ENCODE measurements at regions not wholly inside any gene's neighbourhood (a gene's known extent, or its start where the extent isn't known, plus 50 kb on each side); places are given as distances from the start of the nearest gene placed in this dataset.

GRCh38 chr4:122293374-122294365 lies 85.1 kb upstream of the ADAD1 start:
- H3K4me1 Mint-ChIP-seq = no peaks in the 10 kb centered on the region
- no peak overlapping the region for H4K8ac ChIP-seq (replicated peaks; ENCODE audit: insufficient read length, low read depth, low read length)
- H3K27ac Mint-ChIP-seq = peak overlapping the region in 2 of 3 experiments; percentile 41 to 83; a peak in 2 of 7 replicates
- no peak overlapping the region for H2BK15ac ChIP-seq (ENCODE audit: low read depth, low read length)
- H3K9ac ChIP-seq (ENCODE audit: extremely low read depth, insufficient read length, low read length) = no peak overlapping the region
- H4K20me1 ChIP-seq (ENCODE audit: control insufficient read depth, insufficient read depth, insufficient read length) = no peaks in the 10 kb centered on the region
- H2BK120ac ChIP-seq (ENCODE audit: low read depth, low read length, poor library complexity, severe bottlenecking) = no peak overlapping the region
- no peak overlapping the region for H4K91ac ChIP-seq (ENCODE audit: insufficient read length, low read depth, low read length)
- H3K4me2 ChIP-seq (ENCODE audit: insufficient read depth, insufficient read length, low read length) = no peak overlapping the region
- H3K4me1 ChIP-seq (ENCODE audit: insufficient read depth, low read length) = no peaks in the 10 kb centered on the region
- H3K36me3 Mint-ChIP-seq (ENCODE audit: insufficient read depth in 1 of 3, low read depth in 3 of 3) = peaks cover 19 to 28% (median 24%) of the 10 kb centered on the region in 3 experiments
- peak; percentile 23 for DNase-seq
- no peak overlapping the region for H2AK5ac ChIP-seq (ENCODE audit: insufficient read length, low read length)
- H3K9me3 Mint-ChIP-seq = no peaks in the 10 kb centered on the region; a peak in 1 of 5 replicates
- no peaks in the 10 kb centered on the region for H3K27me3 ChIP-seq (ENCODE audit: insufficient read depth, low read length)
- no peaks in the 10 kb centered on the region for H3K79me1 ChIP-seq (ENCODE audit: insufficient read depth, low read depth, low read length, poor library complexity, severe bottlenecking)
- H2BK5ac ChIP-seq (ENCODE audit: insufficient read length, low read length) = no peak overlapping the region
- no peaks in the 10 kb centered on the region for H3K27me3 Mint-ChIP-seq (ENCODE audit: low read depth)
- WGBS (ENCODE audit: extremely low coverage, insufficient read length, low lambda C conversion rate) = no CpG with 5 or more reads among the region's 12 CpGs
- H3K9me3 ChIP-seq (ENCODE audit: control insufficient read depth, low read depth, low read length) = no peaks in the 10 kb centered on the region
- no peak overlapping the region for H3K14ac ChIP-seq (ENCODE audit: insufficient read depth, low read length)
- no peak overlapping the region for H3K23ac ChIP-seq (ENCODE audit: insufficient read length, low read depth, low read length)
- no peak overlapping the region for H3K4me3 Mint-ChIP-seq
- H2BK20ac ChIP-seq (ENCODE audit: low read depth, low read length, poor library complexity, severe bottlenecking) = no peak overlapping the region
- H3K23me2 ChIP-seq (ENCODE audit: insufficient read length, low read depth, low read length, poor library complexity, severe bottlenecking) = no peaks in the 10 kb centered on the region
- no peak overlapping the region for H3K56ac ChIP-seq (ENCODE audit: insufficient read length, low read depth, low read length)
- H2BK12ac ChIP-seq (ENCODE audit: insufficient read length, low read depth, low read length) = no peak overlapping the region
- H3T11ph ChIP-seq (ENCODE audit: low read length) = no peak overlapping the region
- H2AFZ ChIP-seq (ENCODE audit: low read length) = no peak overlapping the region
- TF ChIP-seq CTCF (conservative IDR thresholded peaks at IDR 0.05) = no peak
- H3K4ac ChIP-seq (ENCODE audit: low read depth, low read length) = no peak overlapping the region
- H3K79me2 ChIP-seq (ENCODE audit: insufficient read depth, low read length) = no peaks in the 10 kb centered on the region
- H4K5ac ChIP-seq (ENCODE audit: insufficient read length, low read depth, low read length) = no peak overlapping the region
- no peak overlapping the region for H3K27ac ChIP-seq (ENCODE audit: insufficient read length, low read depth, low read length)
- no peak overlapping the region for H3K18ac ChIP-seq (ENCODE audit: insufficient read length, low read depth, low read length)

Measured in H9 (cell line).